Frontal cortex (tissue), 3 donors: ENCODE measurements at regions not wholly inside any gene's neighbourhood (a gene's known extent, or its start where the extent isn't known, plus 50 kb on each side); places are given as distances from the start of the nearest gene placed in this dataset.
"Not testable (repeated sequence)": the region's sequence is repeated elsewhere in the genome, so short reads cannot be mapped to it uniquely, and the experiment has no call there.

ENCODE experiments used
- DNase-seq, 2 donors: peaks; one replicate each; pipeline ENCODE4 v3.0.0; 2012; ENCODE audit warnings: low spot score in 2 of 2
- FAIRE-seq: peaks from 2 replicates; lab custom pipeline; 2012; peaks lifted over from hg19 to GRCh38; lab: Jason Lieb, UNC
- donor health status: control.
- donor health status: control.
- donor health status: control.

DNA sequence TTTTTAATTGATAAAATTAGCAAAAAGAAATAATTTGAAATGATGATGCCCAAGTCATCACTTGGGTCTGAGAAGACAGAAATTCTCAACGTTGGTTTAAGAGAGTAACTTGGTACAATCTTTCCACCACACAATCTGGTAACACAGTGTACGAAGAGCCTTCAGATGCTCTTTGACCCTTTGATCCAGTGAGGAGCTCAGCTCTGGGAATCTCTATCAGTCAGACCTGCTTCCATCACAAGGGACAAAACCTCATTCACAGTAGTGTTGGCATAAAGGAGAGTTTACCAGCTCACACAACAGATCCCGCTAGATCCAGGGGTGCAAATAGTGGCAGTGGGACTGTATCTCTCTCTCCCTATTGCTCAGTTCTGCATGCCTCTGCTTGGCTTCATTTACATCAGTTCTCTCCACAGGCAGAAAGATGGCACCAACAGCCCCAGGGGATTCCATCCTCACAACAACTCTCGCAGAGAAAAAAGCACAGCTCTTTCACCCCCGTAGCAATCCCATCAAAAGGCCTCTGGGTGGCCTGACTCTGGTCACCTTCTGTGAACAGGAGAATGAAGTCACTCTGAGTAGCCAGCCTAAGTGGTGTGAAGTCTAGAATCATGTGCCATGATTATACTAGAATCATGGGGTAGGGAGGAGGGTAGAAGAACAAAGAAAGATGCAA is 119.7 kb downstream of the ZNF281 start:
- no peak for FAIRE-seq
- no peak for DNase-seq

DNA sequence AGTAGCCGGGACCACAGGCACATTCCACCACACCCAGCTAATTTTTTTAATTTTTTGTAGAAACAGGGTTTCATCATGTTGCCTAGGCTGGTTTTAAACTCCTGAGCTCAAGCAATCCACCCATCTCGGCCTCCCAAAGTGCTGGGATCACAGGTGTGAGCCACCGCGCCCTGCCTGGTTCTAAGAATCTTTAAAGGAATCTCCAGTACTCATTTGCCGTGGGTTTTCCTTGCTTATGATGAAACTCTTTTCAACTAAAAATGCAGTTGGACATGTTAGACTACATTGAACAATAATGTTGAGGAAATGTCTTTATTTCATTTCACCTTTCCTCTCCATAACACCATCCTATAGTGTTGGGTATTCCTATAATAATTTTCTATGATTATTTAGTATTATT is 121.6 kb downstream of the ZNF281 start:
- FAIRE-seq (no peak), DNase-seq (no peak)

DNA sequence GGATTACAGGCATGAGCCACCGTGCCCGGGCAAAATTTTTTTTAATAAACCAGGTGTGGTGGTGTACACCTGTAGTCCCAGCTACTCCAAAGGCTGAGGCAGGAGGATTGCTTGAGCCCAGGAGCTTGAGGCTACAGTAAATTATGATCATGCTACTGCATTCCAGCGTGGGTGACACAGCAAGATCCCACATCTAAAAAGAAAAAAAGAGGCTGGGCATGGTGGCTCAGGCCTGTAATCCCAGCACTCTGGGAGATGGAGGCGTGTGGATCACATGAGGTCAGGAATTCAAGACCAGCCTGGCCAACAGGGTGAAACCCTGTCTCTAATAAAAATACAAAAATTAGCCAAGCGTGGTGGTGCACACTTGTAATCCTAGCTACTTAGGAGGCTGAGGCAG is 125.6 kb downstream of the ZNF281 start:
- DNase-seq, FAIRE-seq: not testable (repeated sequence)

DNA sequence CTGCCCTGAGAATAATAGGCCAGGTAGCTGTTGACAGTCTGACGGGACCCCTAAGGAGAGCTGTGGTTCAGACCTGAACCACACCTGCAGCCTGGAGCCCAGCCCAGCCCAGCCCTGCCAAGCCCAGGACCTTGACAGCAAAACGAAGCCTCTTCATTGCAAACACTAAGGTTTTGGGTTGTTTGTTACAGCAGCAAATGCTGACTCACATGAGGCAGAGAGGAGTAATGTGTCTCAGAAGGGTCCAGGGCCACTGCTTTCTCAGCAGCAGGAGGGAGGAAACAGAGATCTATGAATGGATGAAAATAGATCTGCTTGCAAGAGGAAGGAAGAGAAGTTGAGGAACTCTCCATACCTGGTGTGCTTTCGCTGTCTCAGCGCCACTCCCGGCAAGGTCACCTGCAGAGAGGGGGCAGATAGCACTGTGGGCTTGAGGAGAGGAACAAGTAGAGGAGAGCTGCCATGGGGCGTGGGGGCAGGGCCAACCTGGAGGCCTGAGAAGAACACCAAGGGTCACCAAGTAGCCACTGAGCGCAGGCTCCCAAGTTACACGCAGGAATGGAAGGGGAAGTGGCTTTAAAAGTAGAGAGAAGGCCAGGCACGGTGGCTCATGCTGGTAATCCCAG is 127.2 kb downstream of the ZNF281 start:
- FAIRE-seq (no peak), DNase-seq (no peak)

DNA sequence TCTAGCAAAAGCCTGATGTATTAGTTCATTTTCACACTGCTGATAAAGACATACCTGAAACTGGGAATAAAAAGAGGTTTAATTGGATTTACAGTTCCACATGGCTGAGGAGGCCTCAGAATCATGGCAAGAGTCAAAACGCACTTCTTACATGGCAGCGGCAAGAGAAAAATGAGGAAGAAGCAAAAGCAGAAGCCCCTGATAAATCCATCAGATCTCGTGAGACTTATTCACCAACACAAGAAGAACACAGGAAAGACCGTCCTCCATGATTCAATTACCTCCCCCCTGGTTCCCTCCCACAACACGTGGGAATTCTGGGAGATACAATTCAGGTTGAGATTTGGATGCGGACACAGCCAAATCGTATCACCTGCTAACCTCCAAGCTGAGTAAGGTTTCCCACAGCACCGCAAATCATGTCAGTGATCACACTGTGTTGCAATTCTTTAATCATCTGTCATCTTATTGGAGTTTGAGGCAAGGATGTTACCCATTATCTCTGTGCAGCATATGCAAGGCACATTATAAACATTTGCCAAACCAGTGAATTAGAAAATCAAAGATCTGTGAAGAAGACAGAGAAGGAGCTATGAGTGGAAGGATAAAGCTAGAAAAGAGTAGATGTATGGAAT is 128.5 kb downstream of the ZNF281 start:
- FAIRE-seq: no peak

DNA sequence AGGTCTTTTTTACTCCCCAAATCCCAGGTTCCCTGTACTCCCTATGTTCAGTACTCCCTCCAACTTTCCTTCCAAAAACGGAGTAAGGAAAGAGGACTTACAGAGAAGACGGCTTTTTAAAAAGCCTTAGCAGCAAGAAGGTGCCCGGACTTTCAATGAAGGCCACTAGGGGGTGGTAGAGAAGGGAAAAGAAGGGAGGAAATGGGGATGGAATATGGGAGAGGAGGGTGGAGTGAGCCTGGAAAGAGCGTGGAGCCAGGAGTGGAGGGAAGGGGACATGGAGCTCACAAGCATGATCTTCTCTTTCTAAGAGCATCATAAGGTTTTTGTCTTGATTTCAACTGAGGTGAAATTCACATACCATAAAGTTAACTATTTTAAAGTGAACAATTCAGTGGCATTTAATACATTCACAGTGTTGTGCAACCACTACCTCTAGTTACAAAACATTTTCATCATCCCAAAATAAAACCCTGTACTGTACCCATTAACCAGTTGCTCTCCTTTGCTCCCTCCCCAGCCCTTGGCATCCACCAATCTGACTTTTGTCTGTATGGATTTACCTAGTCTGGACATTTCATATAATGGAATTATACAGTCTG is 129.9 kb downstream of the ZNF281 start:
- DNase-seq: peak in 1 of 2 donors; percentile 21

More for the DNA sequence above, 128.5 kb downstream of the ZNF281 start:
- no peak for DNase-seq

DNA sequence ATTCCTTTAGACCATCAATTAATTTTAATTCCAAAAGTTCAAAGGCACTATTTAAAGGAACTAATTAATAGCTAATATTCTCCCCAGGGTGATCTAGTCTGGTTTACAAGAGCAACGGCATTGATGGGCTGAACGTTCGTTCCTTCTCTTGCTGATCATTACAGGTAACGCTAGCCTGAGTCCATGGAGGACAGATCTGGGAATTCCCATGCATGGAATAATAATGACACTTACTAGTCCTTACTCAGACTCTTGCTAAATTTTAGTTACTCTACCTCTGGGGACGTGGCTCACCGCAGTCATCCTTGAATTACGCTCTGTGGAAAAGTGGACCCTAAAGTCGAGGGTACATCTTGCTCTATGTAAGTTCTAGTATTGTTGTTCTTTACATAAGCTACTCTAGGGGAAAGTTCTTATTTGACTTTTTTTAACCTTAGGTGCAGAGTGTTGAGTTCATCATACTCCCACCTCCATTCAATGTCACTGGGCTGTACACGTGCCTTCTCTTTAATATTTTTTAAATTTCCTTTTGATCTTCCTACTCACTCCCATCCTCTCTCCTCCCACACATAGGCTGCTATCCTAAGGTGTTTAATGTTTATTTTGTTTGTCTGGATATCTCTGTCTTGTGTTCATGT is 133.9 kb downstream of the ZNF281 start:
- FAIRE-seq: no peak
- no peak for DNase-seq

More for the DNA sequence above, 129.9 kb downstream of the ZNF281 start:
- FAIRE-seq: no peak

DNA sequence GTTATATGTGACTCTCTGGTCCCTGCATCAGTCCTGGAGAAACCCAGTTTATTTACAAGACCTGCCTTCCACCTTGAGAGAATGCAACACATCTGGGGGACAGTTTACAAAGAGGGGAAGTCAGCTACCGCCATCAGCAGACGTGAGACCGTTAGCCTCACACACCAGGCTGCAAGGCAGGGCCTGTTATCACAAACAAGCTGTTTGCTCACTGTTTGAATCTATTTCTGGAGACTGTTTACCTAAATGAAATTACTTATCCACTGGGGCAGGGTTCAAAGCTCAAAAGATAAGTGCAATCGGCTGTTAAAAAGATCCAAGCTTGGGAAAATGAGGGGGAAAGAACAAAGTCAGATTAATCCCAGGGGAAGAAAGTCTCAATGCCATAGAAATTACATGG is 134.4 kb downstream of the ZNF281 start:
- FAIRE-seq (no peak), DNase-seq (no peak)

DNA sequence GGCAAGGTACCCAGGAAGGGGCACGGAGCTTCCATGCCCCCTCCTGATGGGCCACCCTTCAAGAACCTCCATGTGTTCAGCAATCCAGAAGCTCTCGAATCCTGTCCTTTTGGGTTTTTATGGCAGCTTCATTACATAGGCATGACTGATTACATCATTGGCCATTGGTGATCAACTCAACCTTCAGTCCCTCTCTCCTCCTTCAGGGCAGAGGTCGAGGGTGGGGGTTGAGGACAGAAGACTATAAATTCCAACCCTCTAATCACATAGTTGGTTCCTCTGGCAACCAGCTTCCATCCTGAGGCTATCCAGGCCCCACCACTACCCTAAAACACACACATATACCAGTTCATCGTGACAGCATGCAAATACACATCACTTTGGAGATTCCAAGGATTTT is 135.7 kb downstream of the ZNF281 start:
- no peak for FAIRE-seq
- no peak for DNase-seq

DNA sequence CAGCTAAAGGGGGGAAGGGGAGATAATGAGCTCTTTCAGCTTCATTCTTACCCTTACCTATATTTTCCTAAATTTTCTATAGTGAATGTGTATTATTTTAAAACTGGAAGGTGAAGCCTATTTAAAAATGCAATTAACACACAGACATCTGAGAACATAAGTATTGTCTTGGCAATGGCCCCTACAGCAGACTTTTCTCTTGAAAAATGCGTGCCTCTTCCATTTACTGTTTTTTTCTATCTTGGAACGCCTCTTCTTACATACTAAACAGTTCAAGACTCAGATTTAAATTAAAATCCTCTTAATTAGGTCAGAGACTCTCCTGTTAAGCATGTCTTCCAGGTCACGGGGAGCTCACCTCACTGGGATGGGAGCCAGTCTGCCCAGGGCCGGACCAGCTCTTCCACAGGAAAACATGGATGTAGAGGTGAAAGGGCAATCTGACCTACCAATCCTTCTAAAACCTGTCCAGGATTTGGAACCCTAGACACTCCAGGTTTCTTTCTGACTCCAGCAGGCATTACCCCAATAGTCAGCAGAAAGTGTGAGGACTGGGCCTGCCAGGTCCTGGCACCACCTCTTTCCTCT is 137.3 kb downstream of the ZNF281 start:
- FAIRE-seq: no peak

DNA sequence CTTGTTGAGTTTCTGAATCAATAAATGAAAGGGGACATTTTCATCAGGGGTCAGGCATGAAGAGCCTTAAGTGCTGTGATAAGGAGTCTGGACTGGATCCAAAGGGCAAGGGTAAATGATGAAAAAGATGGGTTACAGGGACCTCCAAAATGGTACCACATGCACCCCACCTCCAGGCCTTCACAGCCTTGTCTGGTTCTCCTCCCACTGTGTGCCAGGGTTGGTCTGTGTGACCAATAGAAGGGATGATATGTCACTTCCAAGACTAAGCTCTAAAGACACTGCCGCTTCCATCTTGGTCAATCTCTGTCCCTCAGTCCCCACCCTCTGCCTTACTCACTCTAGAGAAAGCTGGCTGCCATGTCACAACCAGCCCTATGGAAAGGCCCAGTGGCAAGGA is 140.6 kb downstream of the ZNF281 start:
- DNase-seq (no peak), FAIRE-seq (no peak)

More for the DNA sequence above, 137.3 kb downstream of the ZNF281 start:
- DNase-seq: no peak

DNA sequence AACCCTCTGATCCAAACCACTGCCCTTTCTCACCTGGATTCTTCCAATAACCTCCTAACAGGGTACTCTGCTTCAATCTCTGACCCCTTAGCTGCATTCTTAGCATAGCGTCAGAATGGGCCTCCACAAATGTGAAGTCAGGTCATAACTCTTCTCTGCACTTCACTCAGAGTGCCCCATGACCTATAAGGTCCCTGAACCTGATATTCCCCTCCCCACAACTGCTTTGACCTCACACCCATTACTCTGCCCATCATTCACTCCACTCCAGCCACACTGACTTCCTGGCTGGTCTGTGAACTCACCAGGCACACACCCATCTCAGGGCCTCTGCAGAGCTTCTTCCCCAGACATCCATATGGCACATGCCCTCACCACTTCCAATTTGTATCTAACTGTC is 141.9 kb downstream of the ZNF281 start:
- FAIRE-seq: no peak
- DNase-seq: no peak

DNA sequence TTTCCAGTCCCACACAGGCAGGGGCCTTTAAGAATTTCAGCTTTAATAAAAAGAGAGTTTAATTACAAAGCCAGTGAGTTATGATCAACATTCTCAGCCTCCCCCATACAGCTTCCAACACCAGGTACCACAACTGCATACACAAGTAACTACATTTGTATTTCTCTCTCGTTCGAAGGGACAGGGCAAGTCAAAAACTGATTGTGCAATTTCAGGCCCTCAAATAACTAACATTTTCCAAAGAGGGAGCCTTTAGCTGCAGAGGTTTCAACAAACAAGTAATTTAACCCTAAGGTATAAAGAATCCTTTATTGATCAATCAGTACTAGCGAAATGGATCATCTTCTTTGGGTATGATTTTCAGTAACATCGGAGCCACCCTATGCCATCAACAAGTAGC is 142.4 kb downstream of the ZNF281 start:
- DNase-seq (no peak), FAIRE-seq (no peak)

DNA sequence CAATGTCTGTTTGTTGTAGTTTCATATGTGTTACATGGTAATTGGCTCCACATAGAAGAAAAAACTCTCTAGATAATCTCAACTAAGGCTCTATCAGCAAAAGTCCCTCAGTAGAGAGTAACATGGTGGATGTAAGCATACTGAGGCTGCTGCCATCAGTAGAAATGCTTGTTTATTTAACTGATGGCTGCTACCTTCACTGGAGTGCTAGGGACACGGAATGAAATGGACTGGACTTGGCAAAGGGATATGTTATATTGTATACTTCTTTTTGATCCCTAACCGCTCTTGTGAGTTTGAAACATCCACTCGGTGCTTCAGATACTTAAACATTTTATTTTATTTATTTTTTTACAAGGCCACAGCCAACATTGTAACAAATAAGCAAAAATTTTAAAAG is 143.0 kb downstream of the ZNF281 start:
- DNase-seq (no peak), FAIRE-seq (no peak)

DNA sequence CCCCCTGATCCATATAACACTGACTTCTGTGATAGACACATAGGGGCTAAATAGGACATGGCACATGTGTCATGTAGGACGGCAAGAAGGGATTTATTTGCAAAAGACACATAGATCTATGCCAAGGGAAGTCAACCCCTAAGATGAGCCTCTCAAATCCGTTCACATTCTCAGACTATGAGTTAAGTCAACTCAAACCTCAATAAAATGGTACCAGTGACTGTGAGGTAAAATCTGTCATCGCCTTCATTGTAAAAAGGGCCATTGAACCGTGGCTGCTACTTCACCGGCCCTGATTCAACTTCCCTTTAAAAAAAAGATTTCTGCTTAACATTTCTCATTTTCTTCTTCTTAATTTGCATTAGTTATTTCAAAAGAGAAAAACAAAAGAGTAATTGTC is 144.0 kb downstream of the ZNF281 start:
- FAIRE-seq: no peak
- DNase-seq: no peak

DNA sequence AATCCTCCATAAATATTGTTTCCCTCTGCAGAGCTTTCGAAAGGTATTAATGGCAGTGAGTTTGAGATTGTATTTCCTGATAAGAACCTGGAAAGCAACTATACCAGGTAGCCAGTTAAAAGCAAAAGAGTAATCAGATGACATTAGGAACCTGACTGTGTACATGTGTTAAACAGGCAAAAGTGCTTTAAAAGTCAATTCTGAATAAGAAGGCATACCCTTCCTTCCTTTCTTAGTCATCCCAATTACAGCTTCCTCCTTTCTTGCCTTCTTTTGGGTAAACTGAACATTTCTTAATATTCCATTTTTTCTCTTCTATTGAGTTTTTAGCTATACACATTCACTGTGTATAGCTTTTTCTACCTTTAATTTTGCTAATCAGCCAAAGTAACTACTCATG is 144.7 kb downstream of the ZNF281 start:
- no peak for FAIRE-seq
- no peak for DNase-seq

DNA sequence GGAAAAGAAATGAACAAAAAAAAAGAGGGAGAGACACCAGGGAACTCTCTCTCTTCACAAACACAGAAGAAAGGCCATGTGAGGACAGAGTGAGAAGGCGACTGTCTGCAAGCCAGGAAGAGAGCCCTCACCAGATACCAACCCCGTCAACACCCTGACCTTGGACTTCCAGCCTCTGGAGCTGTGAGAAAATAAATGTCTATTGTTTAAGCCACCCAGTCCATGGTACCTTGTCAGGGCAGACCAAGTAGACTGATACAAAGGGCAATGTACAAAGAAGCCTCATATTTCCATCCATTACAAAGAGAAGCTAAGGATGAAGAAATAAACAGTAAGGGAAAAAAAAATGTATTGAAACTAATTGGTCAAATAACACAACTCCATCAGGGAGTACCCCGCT is 146.6 kb downstream of the ZNF281 start:
- no peak for DNase-seq
- no peak for FAIRE-seq

DNA sequence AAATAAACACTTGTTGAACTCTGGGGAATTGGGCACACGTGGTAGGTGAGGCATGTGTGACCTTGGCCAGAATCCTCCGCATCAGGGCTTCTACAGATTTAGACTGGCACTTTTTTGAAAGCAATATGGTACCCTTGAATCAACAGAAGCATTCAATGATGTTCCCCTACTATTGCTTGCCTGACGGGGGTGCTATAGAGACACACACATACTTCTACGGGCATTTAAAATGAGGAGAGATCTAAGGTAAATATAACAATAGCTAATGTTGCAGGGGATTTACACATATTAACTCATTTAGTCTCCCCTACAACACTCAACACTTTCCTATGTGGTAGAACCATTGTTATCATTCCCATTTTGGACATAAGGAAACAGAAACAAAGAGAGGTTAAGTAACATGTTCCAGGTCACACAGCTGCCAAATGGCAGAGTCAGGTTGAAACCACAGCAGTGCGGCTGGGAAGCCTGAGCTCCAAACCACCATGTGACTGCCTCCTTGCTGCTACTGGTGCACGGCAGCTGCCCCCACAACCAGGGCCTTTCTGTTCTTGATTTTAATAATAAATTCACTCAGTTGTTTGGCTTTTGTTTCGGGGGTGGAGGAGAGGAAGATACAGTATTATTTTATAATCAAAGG is 147.4 kb downstream of the ZNF281 start:
- no peak for FAIRE-seq
- no peak for DNase-seq

DNA sequence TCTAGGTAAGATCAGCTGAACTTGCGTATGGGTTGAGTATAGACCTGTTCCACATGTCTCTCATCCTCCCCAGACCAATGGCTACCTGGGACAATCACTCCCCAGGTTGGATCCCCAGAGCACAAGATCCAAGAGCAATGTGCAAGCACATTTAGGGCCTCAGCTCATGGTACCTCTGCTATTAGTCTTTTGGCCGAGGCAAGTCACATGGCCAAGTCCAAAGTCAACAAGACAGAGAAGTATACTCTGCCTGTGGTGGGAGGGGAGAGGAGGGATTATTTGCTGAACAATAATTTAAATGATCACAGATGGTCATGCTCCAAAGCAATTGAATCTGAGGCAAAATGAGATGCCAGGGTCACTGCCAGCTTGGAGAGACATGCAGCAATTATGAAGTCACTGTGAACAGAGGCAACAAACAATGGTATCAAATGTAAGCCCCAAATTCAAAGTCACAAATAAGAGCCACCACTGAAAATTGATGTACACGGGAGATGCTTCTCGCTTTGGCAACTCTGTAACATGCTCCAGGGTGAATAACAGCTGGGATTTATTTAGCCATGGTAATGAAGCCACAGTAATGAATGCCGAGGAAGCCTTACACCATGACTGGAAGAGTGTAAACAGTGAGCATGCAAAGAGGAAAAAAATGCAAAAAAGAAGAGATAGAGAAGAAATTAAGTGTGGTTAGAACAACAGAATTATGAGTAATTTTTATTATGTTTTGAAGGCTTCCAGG is 149.1 kb downstream of the ZNF281 start:
- no peak for FAIRE-seq
- DNase-seq: no peak
